Stimulated activated CD8-positive, alpha-beta memory T cell treated with anti-CD3 and anti-CD28 coated beads, Interleukin-12 subunit alpha, Interleukin-12 subunit beta, amount 100 ng/mL, for 1 hour (primary cell): ENCODE measurements at regions not wholly inside any gene's neighbourhood (a gene's known extent, or its start where the extent isn't known, plus 50 kb on each side); places are given as distances from the start of the nearest gene placed in this dataset.

Experiments
- DNase-seq: peaks from one replicate; pipeline ENCODE4 v3.0.0-alpha.2; 2020; ENCODE audit warnings: low read depth

- DNase-seq, result no peak
Measured at GRCh38 chr3:194804796-194805195, 119.1 kb downstream of the FAM43A start.

GRCh38 chr3:194805546-194805945, 119.9 kb downstream of the FAM43A start:
- DNase-seq, result no peak

- DNase-seq, result no peak
Measured at GRCh38 chr3:194806991-194807630, 121.4 kb downstream of the FAM43A start.

- no peak for DNase-seq
Measured at GRCh38 chr3:194808640-194809097, 123.0 kb downstream of the FAM43A start.

GRCh38 chr3:194809382-194809781, 123.7 kb downstream of the FAM43A start:
- no peak for DNase-seq

GRCh38 chr3:194810076-194810475, 124.4 kb downstream of the FAM43A start:
- no peak for DNase-seq

GRCh38 chr3:194811118-194811517, 125.4 kb downstream of the FAM43A start:
- no peak for DNase-seq

- DNase-seq, result no peak
Measured at GRCh38 chr3:194812176-194812575, 126.5 kb downstream of the FAM43A start.

- DNase-seq, result no peak
Measured at GRCh38 chr3:194814878-194815357, 129.2 kb downstream of the FAM43A start.

- no peak for DNase-seq
Measured at GRCh38 chr3:194816748-194817591, 131.3 kb downstream of the FAM43A start.

- DNase-seq, result no peak
Measured at GRCh38 chr3:194817592-194817930, 131.9 kb downstream of the FAM43A start.

- no peak for DNase-seq
Measured at GRCh38 chr3:194817936-194818335, 132.3 kb downstream of the FAM43A start.

- no peak for DNase-seq
Measured at GRCh38 chr3:194824100-194824499, 138.4 kb downstream of the FAM43A start.

GRCh38 chr3:194824701-194825111, 139.0 kb downstream of the FAM43A start:
- no peak for DNase-seq

- DNase-seq, result no peak
Measured at GRCh38 chr3:194826594-194826993, 140.9 kb downstream of the FAM43A start.

GRCh38 chr3:194827486-194827885, 141.8 kb downstream of the FAM43A start:
- no peak for DNase-seq

GRCh38 chr3:194828116-194828515, 142.4 kb downstream of the FAM43A start:
- DNase-seq, result no peak

GRCh38 chr3:194828926-194829325, 143.2 kb downstream of the FAM43A start:
- DNase-seq, result no peak

GRCh38 chr3:194830401-194830800, 144.7 kb downstream of the FAM43A start:
- DNase-seq, result no peak

- no peak for DNase-seq
Measured at GRCh38 chr3:194830978-194831377, 145.3 kb downstream of the FAM43A start.

GRCh38 chr3:194832346-194833104, 146.8 kb downstream of the FAM43A start:
- no peak for DNase-seq

- DNase-seq, result no peak
Measured at GRCh38 chr3:194833114-194833910, 147.6 kb downstream of the FAM43A start.
